ENCODE measurements at regions not wholly inside any gene's neighbourhood (a gene's known extent, or its start where the extent isn't known, plus 50 kb on each side); places are given as distances from the start of the nearest gene placed in this dataset.

GRCh38 chr20:10853176-10853575 lies 179.4 kb upstream of the JAG1 start:
- Mint-ChIP-seq H3K4me1 (peaks cover 47% of the 10 kb centered on the region), H3K4me3 (no peak overlapping the region), H3K27me3 (ENCODE audit: low read depth) (peaks cover 4% of the 10 kb centered on the region), H3K36me3 (ENCODE audit: low read depth) (peaks cover 4% of the 10 kb centered on the region), H3K9me3 (peaks cover 7% of the 10 kb centered on the region), H3K27ac (peak overlapping the region in 1 of 3 experiments; percentile 38)
- no peak for TF ChIP-seq CTCF (IDR thresholded peaks at IDR 0.05; ENCODE audit: unreplicated experiment in 3 of 3)

GRCh38 chr20:10853731-10854130 lies 179.9 kb upstream of the JAG1 start:
- no peak overlapping the region for H3K4me3 Mint-ChIP-seq
- H3K27ac Mint-ChIP-seq: peak overlapping the region in 1 of 3 experiments; percentile 38
- H3K27me3 Mint-ChIP-seq (ENCODE audit: low read depth): peaks cover 4% of the 10 kb centered on the region
- H3K4me1 Mint-ChIP-seq: peaks cover 47% of the 10 kb centered on the region
- peaks cover 4% of the 10 kb centered on the region for H3K36me3 Mint-ChIP-seq (ENCODE audit: low read depth)
- no peak for TF ChIP-seq CTCF (IDR thresholded peaks at IDR 0.05; ENCODE audit: unreplicated experiment in 3 of 3)
- peaks cover 7% of the 10 kb centered on the region for H3K9me3 Mint-ChIP-seq

DNA sequence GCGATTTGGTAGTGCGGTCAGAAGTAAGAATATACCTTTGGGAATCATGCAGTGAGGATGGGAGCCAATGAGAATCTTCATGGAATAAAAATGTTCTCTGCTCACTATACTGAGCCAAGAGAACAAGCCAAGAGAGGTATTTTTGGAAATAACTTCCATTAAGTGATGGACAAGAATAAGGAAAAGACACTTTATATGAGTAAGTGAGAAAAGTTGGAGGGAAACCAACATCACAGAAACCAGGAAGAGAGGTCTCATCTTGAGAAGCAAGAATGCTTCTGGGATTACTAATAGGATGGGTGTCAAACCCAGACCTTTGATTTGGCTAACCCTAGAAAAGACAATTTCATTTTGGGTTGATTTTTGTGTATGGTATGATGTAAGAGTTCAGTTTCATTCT lies 181.2 kb upstream of the JAG1 start:
- H3K4me3 Mint-ChIP-seq: no peak overlapping the region
- TF ChIP-seq CTCF (IDR thresholded peaks at IDR 0.05; ENCODE audit: unreplicated experiment in 3 of 3): no peak
- H3K27me3 Mint-ChIP-seq (ENCODE audit: low read depth): peaks cover 4% of the 10 kb centered on the region
- peaks cover 7% of the 10 kb centered on the region for H3K9me3 Mint-ChIP-seq
- H3K36me3 Mint-ChIP-seq (ENCODE audit: low read depth): peaks cover 4% of the 10 kb centered on the region
- peaks cover 48% of the 10 kb centered on the region for H3K4me1 Mint-ChIP-seq
- peak overlapping the region; percentile 9 to 81 (median 42) for H3K27ac Mint-ChIP-seq

GRCh38 chr20:10855778-10856177 lies 182.0 kb upstream of the JAG1 start:
- peaks cover 54% of the 10 kb centered on the region for H3K4me1 Mint-ChIP-seq
- H3K9me3 Mint-ChIP-seq: peaks cover 7% of the 10 kb centered on the region
- peaks cover 4% of the 10 kb centered on the region for H3K36me3 Mint-ChIP-seq (ENCODE audit: low read depth)
- H3K4me3 Mint-ChIP-seq: no peak overlapping the region
- peak overlapping the region; percentile 29 to 83 (median 81) for H3K27ac Mint-ChIP-seq
- no peak for TF ChIP-seq CTCF (IDR thresholded peaks at IDR 0.05; ENCODE audit: unreplicated experiment in 3 of 3)
- peaks cover 4% of the 10 kb centered on the region for H3K27me3 Mint-ChIP-seq (ENCODE audit: low read depth)

- Mint-ChIP-seq H3K27me3 (ENCODE audit: low read depth) (peaks cover 4% of the 10 kb centered on the region), H3K27ac (peak overlapping the region; percentile 29 to 83 (median 81)), H3K9me3 (peaks cover 7% of the 10 kb centered on the region), H3K36me3 (ENCODE audit: low read depth) (peaks cover 4% of the 10 kb centered on the region), H3K4me3 (peak overlapping the region in 1 of 3 experiments; percentile 6), H3K4me1 (peaks cover 54% of the 10 kb centered on the region)
- TF ChIP-seq CTCF (IDR thresholded peaks at IDR 0.05; ENCODE audit: unreplicated experiment in 3 of 3): no peak
Measured at GRCh38 chr20:10856237-10857015, 182.6 kb upstream of the JAG1 start.

All from nephron (organoid).